GM21447 (cell line): ENCODE measurements at regions not wholly inside any gene's neighbourhood (a gene's known extent, or its start where the extent isn't known, plus 50 kb on each side); places are given as distances from the start of the nearest gene placed in this dataset.

Source experiments
- ATAC-seq: cut with Tn5 transposase; IDR thresholded peaks from one replicate; pipeline ENCODE4 v1.9.1; 2021; ENCODE audit not compliant: unreplicated experiment

- no peak for ATAC-seq
Observed at GRCh38 chr1:34328281-34328799, 151.6 kb downstream of the C1orf94 start.

DNA sequence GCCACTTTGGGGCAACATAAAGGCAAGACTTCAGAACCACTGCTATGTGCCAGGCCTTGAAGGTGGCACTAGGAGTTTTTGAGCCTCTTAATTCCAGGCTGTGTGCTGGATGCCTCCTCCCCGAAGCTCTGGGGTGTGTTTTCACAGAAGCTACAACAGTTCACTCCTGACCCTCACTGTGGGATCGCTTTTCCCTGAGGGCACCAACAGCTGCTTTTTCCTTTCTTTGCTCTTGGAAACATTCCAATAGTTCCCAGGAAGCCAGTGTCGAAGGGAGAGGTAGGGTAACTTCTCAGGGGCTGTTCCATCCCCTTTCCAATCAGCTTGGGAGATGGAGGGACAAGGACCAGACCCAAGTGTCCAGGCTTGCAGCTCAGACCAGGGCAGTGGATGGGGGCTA is 153.4 kb downstream of the C1orf94 start:
- ATAC-seq = no peak

DNA sequence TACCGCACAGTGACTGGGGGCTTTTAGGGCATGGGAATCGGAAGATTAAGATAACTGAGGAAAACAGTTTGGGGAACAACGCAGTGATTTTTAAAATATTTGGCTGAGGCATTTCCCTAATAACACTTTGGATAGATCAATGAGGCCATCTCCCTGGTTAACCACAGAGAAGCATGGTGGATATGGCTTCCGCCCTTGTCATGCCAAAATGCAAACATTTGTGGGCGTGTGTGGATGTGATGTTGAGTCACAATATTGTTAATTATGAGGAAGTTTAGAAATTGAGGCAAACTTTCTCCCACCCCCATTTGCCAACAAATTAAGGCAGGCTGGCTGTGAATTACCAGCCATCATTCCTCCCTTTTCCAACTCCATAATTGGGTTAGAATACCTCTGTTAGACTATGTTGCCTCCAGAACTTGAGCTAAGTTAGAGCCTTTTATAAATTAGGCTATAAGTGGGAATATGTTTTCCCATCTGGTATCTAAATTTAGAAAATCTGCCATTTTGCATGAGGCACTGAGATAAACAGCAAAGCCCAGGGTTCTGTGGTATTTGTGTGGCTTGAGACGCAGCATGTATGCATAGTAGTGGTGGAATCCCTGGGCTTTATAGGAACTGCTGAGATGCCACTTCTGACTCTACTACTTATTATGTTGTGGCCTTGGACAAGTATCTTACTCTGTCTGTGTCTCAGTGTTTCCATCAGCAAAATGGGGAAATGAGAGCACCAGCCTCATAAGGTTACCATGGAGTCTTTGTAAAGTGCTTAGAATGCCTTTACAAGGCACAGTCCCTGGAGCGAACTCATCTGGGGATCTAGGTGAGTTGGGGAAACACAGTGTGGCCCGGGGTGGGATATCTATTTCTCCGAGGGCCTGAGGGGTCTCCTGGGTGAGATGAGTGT is 154.6 kb downstream of the C1orf94 start:
- ATAC-seq = no peak

DNA sequence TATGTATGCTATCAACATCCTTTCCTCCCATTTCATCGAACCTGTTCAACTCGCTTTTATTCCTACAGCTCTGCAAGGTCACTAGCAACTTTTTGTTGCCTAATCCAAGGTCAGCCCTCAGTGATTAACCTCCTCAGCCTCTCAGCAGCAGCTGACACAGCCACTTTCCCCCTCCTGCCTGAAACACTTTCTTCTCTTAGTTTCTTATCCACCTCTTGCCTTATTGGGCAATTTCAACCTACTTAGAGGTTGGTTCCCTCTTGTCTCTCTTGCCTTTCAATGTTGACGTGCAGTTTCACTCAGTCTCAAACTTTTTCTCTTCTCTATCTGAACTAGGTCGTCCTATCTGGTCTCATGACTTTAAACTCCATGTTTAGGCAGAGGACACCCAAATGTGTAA is 156.3 kb downstream of the C1orf94 start:
- ATAC-seq = no peak

DNA sequence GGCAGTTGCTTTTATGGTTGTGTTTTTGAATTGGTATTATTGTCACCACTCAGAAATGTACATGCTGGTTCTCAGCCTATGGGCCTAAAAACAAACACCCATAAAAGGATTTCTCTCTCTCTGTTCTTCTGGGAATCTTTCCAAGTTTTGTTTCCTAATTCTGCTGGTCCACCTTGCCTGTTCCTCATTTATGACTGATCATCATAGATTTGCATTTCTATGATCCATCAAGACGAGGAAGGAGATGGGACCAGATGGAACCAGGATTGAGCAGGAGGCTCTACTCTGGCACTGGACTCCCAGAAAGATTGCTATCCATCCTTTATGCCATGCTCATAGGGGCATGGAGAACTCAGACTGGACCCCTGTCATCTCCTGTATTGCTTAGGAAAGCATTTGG is 162.2 kb downstream of the C1orf94 start:
- ATAC-seq = no peak

DNA sequence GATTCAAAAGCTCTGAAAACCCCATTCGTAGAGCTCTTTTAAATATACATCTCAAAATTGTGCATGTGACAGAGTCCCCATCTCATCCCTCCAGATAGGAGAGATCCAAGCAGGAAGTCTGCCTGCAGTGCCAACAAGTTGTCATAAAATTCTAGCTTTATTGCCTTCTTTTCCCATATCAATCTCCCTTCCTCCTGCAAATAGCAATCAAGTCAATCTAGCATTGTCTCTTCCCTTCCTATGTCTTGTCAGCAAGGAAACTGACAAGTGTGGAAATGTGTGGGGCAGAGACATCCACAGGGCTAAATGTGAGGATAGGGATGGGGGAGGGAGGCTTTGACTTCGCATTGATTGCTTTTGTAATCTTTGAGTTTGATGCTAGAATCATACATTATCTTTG is 165.2 kb downstream of the C1orf94 start:
- ATAC-seq = no peak

GRCh38 chr1:34342334-34342733 is 165.6 kb downstream of the C1orf94 start:
- no peak for ATAC-seq

GRCh38 chr1:34346128-34346527 is 169.4 kb downstream of the C1orf94 start:
- no peak for ATAC-seq

- ATAC-seq = no peak
Observed at GRCh38 chr1:34353409-34353808, 176.7 kb downstream of the C1orf94 start.

DNA sequence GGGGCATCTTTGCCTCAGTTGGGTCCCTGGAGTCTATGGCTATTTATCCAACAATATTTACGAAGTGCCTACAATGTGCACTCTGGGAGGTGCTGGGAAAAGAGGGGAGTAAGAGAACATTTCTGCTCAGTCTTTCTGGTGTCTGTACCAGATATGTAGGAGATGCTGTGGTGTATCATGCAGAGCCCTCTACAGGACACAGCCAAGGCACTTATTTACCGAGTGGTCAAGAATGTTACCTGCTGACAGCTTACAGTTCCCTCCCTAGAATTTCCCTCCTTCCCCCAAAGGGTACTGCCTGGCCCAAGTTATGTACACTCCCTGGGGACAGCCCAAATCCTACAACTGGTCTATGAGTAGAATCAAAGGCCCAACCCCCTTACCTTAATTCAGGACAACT is 177.7 kb downstream of the C1orf94 start:
- no peak for ATAC-seq

GRCh38 chr1:34356853-34357252 is 180.1 kb downstream of the C1orf94 start:
- no peak for ATAC-seq

DNA sequence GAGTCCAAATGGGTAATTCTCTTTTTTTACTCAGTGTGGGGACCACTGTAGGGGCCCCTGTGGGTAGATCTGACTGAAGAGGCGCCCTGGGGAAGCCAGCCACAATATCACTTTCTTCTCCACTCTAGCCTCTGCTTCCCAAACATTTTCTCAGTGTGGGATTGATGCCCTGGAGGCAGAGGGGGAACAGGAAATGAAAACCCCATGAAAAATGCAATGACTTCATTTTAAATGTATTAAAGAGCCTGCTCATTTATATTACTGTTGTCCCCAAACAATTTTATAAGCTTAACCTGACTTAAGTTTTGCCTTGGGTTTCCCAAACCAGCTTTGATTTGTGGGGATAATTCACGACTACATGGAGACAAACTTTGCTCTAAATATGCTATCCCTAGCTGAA is 181.9 kb downstream of the C1orf94 start:
- ATAC-seq = no peak

- no peak for ATAC-seq
Observed at GRCh38 chr1:34359411-34359810, 182.7 kb downstream of the C1orf94 start.

GRCh38 chr1:34360574-34360973 is 183.9 kb downstream of the C1orf94 start:
- peak; percentile 49 for ATAC-seq

GRCh38 chr1:34361121-34361520 is 184.4 kb downstream of the C1orf94 start:
- ATAC-seq = no peak

DNA sequence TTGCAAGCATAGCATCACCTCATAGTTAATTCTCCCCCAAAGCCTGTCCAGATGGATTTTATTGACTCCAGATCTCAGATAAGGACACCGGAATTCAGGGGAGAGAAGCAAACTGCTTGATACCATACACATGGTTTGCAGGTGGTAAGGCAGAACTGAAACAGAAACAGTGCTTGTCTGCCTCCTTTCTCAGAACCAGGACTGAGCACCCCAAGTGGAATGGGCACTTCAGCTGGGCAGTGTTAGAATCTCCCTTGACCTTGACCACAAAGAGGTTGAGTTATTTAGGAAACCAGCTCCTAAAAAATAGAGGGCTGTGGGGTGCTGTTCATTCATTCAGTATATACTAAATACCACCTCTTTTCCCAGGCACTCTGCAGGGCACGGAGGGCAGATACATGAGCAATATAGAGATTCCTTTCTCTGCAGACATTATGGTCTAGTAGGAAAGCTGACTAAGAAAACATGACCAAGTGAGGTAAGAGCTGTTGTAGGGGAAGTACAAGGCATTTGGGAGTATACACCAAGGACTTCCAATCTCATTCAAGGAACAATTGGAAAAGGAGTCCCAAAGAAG is 185.2 kb downstream of the C1orf94 start:
- ATAC-seq = no peak

DNA sequence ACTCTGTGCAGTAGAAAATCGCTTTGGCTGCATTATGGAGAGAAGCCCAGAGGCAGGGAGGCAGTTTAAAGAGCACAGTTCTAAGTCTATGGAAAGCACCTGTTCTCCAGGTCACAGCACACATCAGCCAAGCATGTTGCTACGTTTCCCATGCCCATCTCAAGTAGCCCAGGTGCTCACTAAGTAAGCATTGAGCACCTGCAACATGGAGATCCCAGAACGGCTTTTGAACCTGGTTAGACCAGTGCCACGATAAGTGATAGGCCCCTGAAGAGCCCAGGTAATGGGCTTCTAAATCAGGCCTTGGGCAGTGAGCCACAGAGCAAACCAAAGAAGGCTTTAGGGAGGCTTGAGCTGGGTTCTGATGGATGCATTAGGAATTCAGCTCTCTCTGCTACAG is 186.2 kb downstream of the C1orf94 start:
- ATAC-seq = no peak

DNA sequence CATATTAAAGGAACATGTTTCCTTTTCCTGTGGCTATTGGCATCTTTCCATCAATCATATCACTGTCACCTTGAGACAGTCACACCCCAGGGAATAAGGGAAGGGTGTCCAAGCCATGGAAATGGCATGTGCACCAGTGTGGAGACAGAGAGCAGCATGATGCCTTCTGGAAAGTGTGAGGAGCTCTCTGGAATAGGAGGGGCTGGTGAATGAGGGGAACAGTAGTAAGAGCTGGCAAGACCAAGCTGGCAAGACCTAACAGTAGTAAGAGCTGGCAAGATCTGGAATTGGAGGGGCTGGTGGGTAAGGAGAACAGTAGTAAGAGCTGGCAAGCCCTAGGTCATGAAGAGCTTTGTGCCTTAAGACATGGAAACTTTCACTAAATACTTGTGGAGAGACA is 186.7 kb downstream of the C1orf94 start:
- no peak for ATAC-seq

GRCh38 chr1:34363915-34364314 is 187.2 kb downstream of the C1orf94 start:
- ATAC-seq = no peak

- ATAC-seq = no peak
Observed at GRCh38 chr1:34364376-34364775, 187.7 kb downstream of the C1orf94 start.

GRCh38 chr1:34365295-34365694 is 188.6 kb downstream of the C1orf94 start:
- no peak for ATAC-seq

- ATAC-seq = no peak
Observed at GRCh38 chr1:34366875-34367624, 190.3 kb downstream of the C1orf94 start.
